Smooth muscle cell (in vitro differentiated cells): ENCODE measurements at regions not wholly inside any gene's neighbourhood (a gene's known extent, or its start where the extent isn't known, plus 50 kb on each side); places are given as distances from the start of the nearest gene placed in this dataset.
A peak's percentile ranks its signal among the peaks of the same experiment; 100 is the strongest.

Experiments used
- DNase-seq: peaks from one replicate; lab custom pipeline; 2025; ENCODE audit not compliant: unreplicated experiment; lab: John Stamatoyannopoulos, UW
- H2AFZ ChIP-seq: fragments of 200-600 bp; sonication (generic); 2 replicates; pipeline ENCODE4 v1.6.0; 2016; ENCODE audit warnings: antibody characterized with exemption, low read depth, mild to moderate bottlenecking
- H3F3A ChIP-seq: fragments of 200-600 bp; sonication (generic); 2 replicates; pipeline ENCODE4 v1.6.0; 2017; ENCODE audit warnings: antibody characterized with exemption, low read depth
- H3K27ac ChIP-seq: fragments of 200-600 bp; sonication (generic); 2 replicates; pipeline ENCODE4 v1.5.1; 2016; ENCODE audit warnings: low read depth, mild to moderate bottlenecking
- H3K27me3 ChIP-seq: fragments of 200-600 bp; sonication (generic); 2 replicates; pipeline ENCODE4 v1.6.1; 2016; ENCODE audit warnings: low read depth, mild to moderate bottlenecking
- H3K36me3 ChIP-seq: fragments of 200-600 bp; sonication (generic); 2 replicates; pipeline ENCODE4 v1.5.1; 2016; ENCODE audit warnings: low read depth
- H3K4me1 ChIP-seq: fragments of 200-600 bp; sonication (generic); 2 replicates; pipeline ENCODE4 v1.5.1; 2016; ENCODE audit warnings: low read depth
- H3K4me2 ChIP-seq: fragments of 200-600 bp; sonication (generic); 2 replicates; pipeline ENCODE4 v1.6.0; 2016; ENCODE audit warnings: mild to moderate bottlenecking
- H3K4me3 ChIP-seq: fragments of 200-600 bp; sonication (generic); 2 replicates; pipeline ENCODE4 v1.5.1; 2016; ENCODE audit warnings: mild to moderate bottlenecking
- H3K79me2 ChIP-seq: fragments of 200-600 bp; sonication (generic); 2 replicates; pipeline ENCODE4 v1.6.0; 2016; ENCODE audit warnings: low read depth, mild to moderate bottlenecking
- H3K9ac ChIP-seq: fragments of 200-600 bp; sonication (generic); 2 replicates; pipeline ENCODE4 v1.6.0; 2016; ENCODE audit warnings: low read depth
- H3K9me3 ChIP-seq: fragments of 200-600 bp; sonication (generic); replicated peaks from 2 replicates; pipeline ENCODE4 v1.5.1; 2016; ENCODE audit warnings: low read depth
- H4K20me1 ChIP-seq: fragments of 200-600 bp; sonication (generic); 2 replicates; pipeline ENCODE4 v1.6.0; 2016; ENCODE audit warnings: low read depth
- CTCF ChIP-seq: fragments of 200-600 bp; sonication (generic); IDR thresholded peaks from 2 replicates; pipeline ENCODE4 v1.5.1; 2017; ENCODE audit warnings: borderline replicate concordance, mild to moderate bottlenecking, antibody characterized with exemption; ENCODE audit not compliant: insufficient read depth, poor library complexity, severe bottlenecking
- WGBS: methylation state at CpG from one replicate; pipeline ENCODE4 v1.1.7; 2016; ENCODE audit warnings: low lambda C conversion rate; 5-methylcytosine and 5-hydroxymethylcytosine counted together

- 83% methylated on average over 3 of the region's 3 CpGs for WGBS
Observed at GRCh38 chr7:85407391-85407790, 220.5 kb upstream of the SEMA3D start.

GRCh38 chr7:85405016-85405902, 218.4 kb upstream of the SEMA3D start:
- no peaks in the 10 kb centered on the region for H4K20me1 ChIP-seq
- no peaks in the 10 kb centered on the region for H3F3A ChIP-seq
- no peaks in the 10 kb centered on the region for H3K36me3 ChIP-seq
- 84% methylated on average over 2 of the region's 2 CpGs for WGBS
- no peak for DNase-seq
- H2AFZ ChIP-seq, result no peak overlapping the region
- no peak overlapping the region for H3K4me2 ChIP-seq
- H3K9ac ChIP-seq, result no peak overlapping the region
- no peaks in the 10 kb centered on the region for H3K9me3 ChIP-seq
- H3K79me2 ChIP-seq, result no peaks in the 10 kb centered on the region
- no peaks in the 10 kb centered on the region for H3K4me1 ChIP-seq
- no peak overlapping the region for H3K27ac ChIP-seq
- no peak for TF ChIP-seq CTCF
- H3K27me3 ChIP-seq, result no peaks in the 10 kb centered on the region
- H3K4me3 ChIP-seq, result no peak overlapping the region

More at GRCh38 chr7:85407391-85407790, 220.5 kb upstream of the SEMA3D start:
- Histone ChIP-seq H3K4me2 (no peak overlapping the region), H3K4me1 (no peaks in the 10 kb centered on the region), H3F3A (no peaks in the 10 kb centered on the region), H4K20me1 (no peaks in the 10 kb centered on the region), H3K79me2 (no peaks in the 10 kb centered on the region), H3K9me3 (no peaks in the 10 kb centered on the region), H3K9ac (no peak overlapping the region), H3K4me3 (no peak overlapping the region), H3K36me3 (no peaks in the 10 kb centered on the region), H2AFZ (peak overlapping the region; percentile 18), H3K27me3 (no peaks in the 10 kb centered on the region), H3K27ac (no peak overlapping the region)
- DNase-seq, result no peak
- TF ChIP-seq CTCF, result no peak

GRCh38 chr7:85396676-85397075, 209.8 kb upstream of the SEMA3D start:
- Histone ChIP-seq H2AFZ (no peak overlapping the region), H3K9me3 (no peaks in the 10 kb centered on the region), H3K36me3 (no peaks in the 10 kb centered on the region), H3K27me3 (no peaks in the 10 kb centered on the region), H3K4me1 (no peaks in the 10 kb centered on the region), H3K27ac (no peak overlapping the region), H3K4me3 (no peak overlapping the region), H3K9ac (no peak overlapping the region), H3K79me2 (no peaks in the 10 kb centered on the region), H3K4me2 (no peak overlapping the region), H3F3A (no peaks in the 10 kb centered on the region), H4K20me1 (no peaks in the 10 kb centered on the region)
- no peak for TF ChIP-seq CTCF
- 70% methylated on average over 1 of the region's 1 CpG for WGBS
- DNase-seq, result no peak

- DNase-seq, result no peak
- H3K4me1 ChIP-seq, result no peaks in the 10 kb centered on the region
- no peaks in the 10 kb centered on the region for H3F3A ChIP-seq
- no peak overlapping the region for H3K27ac ChIP-seq
- H3K79me2 ChIP-seq, result no peaks in the 10 kb centered on the region
- WGBS, result 73% methylated on average over 1 of the region's 1 CpG
- no peak overlapping the region for H2AFZ ChIP-seq
- H3K9me3 ChIP-seq, result no peaks in the 10 kb centered on the region
- no peaks in the 10 kb centered on the region for H3K36me3 ChIP-seq
- H3K9ac ChIP-seq, result no peak overlapping the region
- no peak for TF ChIP-seq CTCF
- H3K4me2 ChIP-seq, result no peak overlapping the region
- no peaks in the 10 kb centered on the region for H4K20me1 ChIP-seq
- H3K27me3 ChIP-seq, result no peaks in the 10 kb centered on the region
- no peak overlapping the region for H3K4me3 ChIP-seq
Observed at GRCh38 chr7:85392789-85393188, 205.9 kb upstream of the SEMA3D start.
